ENCODE measurements at regions not wholly inside any gene's neighbourhood (a gene's known extent, or its start where the extent isn't known, plus 50 kb on each side); places are given as distances from the start of the nearest gene placed in this dataset.

- TF ChIP-seq MAX (IDR thresholded peaks at IDR 0.05; ENCODE audit: low read depth, low read length) (no peak), POLR2A (IDR thresholded peaks at IDR 0.05; ENCODE audit: extremely low read depth, insufficient read length) (no peak)
- TF ChIP-seq, protein P1, sequence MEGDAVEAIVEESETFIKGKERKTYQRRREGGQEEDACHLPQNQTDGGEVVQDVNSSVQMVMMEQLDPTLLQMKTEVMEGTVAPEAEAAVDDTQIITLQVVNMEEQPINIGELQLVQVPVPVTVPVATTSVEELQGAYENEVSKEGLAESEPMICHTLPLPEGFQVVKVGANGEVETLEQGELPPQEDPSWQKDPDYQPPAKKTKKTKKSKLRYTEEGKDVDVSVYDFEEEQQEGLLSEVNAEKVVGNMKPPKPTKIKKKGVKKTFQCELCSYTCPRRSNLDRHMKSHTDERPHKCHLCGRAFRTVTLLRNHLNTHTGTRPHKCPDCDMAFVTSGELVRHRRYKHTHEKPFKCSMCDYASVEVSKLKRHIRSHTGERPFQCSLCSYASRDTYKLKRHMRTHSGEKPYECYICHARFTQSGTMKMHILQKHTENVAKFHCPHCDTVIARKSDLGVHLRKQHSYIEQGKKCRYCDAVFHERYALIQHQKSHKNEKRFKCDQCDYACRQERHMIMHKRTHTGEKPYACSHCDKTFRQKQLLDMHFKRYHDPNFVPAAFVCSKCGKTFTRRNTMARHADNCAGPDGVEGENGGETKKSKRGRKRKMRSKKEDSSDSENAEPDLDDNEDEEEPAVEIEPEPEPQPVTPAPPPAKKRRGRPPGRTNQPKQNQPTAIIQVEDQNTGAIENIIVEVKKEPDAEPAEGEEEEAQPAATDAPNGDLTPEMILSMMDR (IDR thresholded peaks at IDR 0.05; ENCODE audit: low read depth, low read length): no peak
Observed at GRCh38 chr11:45477588-45477987, 187.8 kb downstream of the CHST1 start.
